B cell (primary cell): ENCODE measurements at regions not wholly inside any gene's neighbourhood (a gene's known extent, or its start where the extent isn't known, plus 50 kb on each side); places are given as distances from the start of the nearest gene placed in this dataset.

Experiments
- ATAC-seq: fragments of 200-7000 bp; cut with Tn5 transposase; one replicate; pipeline ENCODE4 v1.10.0; 2021; ENCODE audit warnings: low read depth, mild to moderate bottlenecking, moderate number of reproducible peaks, moderate library complexity
- CTCF ChIA-PET: fragments of 350-600 bp; sonication (Branson Sonifier 250); formaldehyde crosslinking; loops from one replicate; lab custom pipeline; 2021; ENCODE audit warnings: antibody characterized with exemption, inconsistent platforms; lab: Charles Lee
- POLR2A ChIA-PET: fragments of 350-600 bp; sonication (Branson Sonifier 250); formaldehyde crosslinking; loops from one replicate; lab custom pipeline; 2021; ENCODE audit warnings: antibody characterized with exemption; lab: Charles Lee
- DNase-seq: peaks from one replicate; pipeline ENCODE4 v3.0.0; 2013
- H2AFZ ChIP-seq: 2 replicates; pipeline ENCODE4 v1.6.1; 2012; ENCODE audit warnings: mild to moderate bottlenecking, low read depth, low read length; ENCODE audit not compliant: insufficient read depth, poor library complexity, severe bottlenecking
- H3K27ac ChIP-seq, 2 donors: 1 replicate in 1 of 2; 2 replicates in 1 of 2; pipeline ENCODE4 v1.5.1; 2012 to 2013; ENCODE audit warnings: low read length in 2 of 2, mild to moderate bottlenecking in 2 of 2, moderate library complexity in 1 of 2
- H3K27me3 ChIP-seq, 4 experiments: fragments of 200-600 bp in 1 of 4; sonication (generic) in 1 of 4; replicated peaks in 1 of 4; 1 replicate in 2 of 4; 2 replicates in 2 of 4; pipeline versions ENCODE4 v1.6.1 to v1.7.0; 2013 to 2016; ENCODE audit warnings: low read length in 3 of 4, mild to moderate bottlenecking in 2 of 4, mixed read lengths in 1 of 4, moderate library complexity in 1 of 4; ENCODE audit not compliant: insufficient read depth in 4 of 4, control insufficient read depth in 3 of 4; ENCODE audit errors: control extremely low read depth in 1 of 4
- H3K36me3 ChIP-seq, 2 experiments: replicated peaks in 1 of 2; 1 replicate in 1 of 2; 2 replicates in 1 of 2; pipeline versions ENCODE4 v1.6.1 to v1.7.1; 2013; ENCODE audit warnings: low read length in 1 of 2; ENCODE audit not compliant: insufficient read depth in 2 of 2, control insufficient read depth in 1 of 2; ENCODE audit errors: control extremely low read depth in 1 of 2, extremely low read depth in 1 of 2
- H3K4me1 ChIP-seq, 2 donors: fragments of 200-600 bp in 1 of 2; sonication (generic) in 1 of 2; 1 replicate in 1 of 2; 2 replicates in 1 of 2; pipeline versions ENCODE4 v1.5.1 to v1.6.1; 2013 to 2017; ENCODE audit warnings: low read length in 2 of 2; ENCODE audit not compliant: control insufficient read depth in 2 of 2, insufficient read depth in 2 of 2
- H3K4me2 ChIP-seq: replicated peaks from 2 replicates; pipeline ENCODE3; 2012; ENCODE audit warnings: mild to moderate bottlenecking, low read depth, low read length; ENCODE audit not compliant: poor library complexity, severe bottlenecking
- H3K4me3 ChIP-seq, 5 experiments: fragments of 200-600 bp in 1 of 5; sonication (generic) in 1 of 5; 1 replicate in 3 of 5; 2 replicates in 2 of 5; pipeline versions ENCODE4 v1.5.1 to v1.7.0; 2011 to 2016; ENCODE audit warnings: low read length in 4 of 5, mild to moderate bottlenecking in 4 of 5, low read depth in 2 of 5, control low read depth in 1 of 5, moderate library complexity in 1 of 5; ENCODE audit not compliant: insufficient read depth in 1 of 5; ENCODE audit errors: control extremely low read depth in 1 of 5, extremely low read depth in 1 of 5
- H3K79me2 ChIP-seq: fragments of 200-600 bp; sonication (generic); one replicate; pipeline ENCODE4 v1.6.0; 2016; ENCODE audit warnings: low read length; ENCODE audit not compliant: control insufficient read depth, insufficient read depth
- H3K9ac ChIP-seq: fragments of 200-600 bp; sonication (generic); 2 replicates; pipeline ENCODE4 v1.6.1; 2017; ENCODE audit warnings: mild to moderate bottlenecking, low read length, moderate library complexity
- H3K9me3 ChIP-seq, 3 donors: one replicate each; pipeline versions ENCODE4 v1.6.1 to v1.7.1; 2013; ENCODE audit warnings: low read length in 2 of 3; ENCODE audit not compliant: control insufficient read depth in 2 of 3, insufficient read depth in 1 of 3; ENCODE audit errors: control extremely low read depth in 1 of 3
- H4K20me1 ChIP-seq: 2 replicates; pipeline ENCODE4 v1.6.0; 2012; ENCODE audit warnings: mild to moderate bottlenecking, low read length; ENCODE audit not compliant: insufficient read depth, control insufficient read depth, poor library complexity, severe bottlenecking
- H3K27ac Mint-ChIP-seq: one replicate; pipeline ENCODE4 v1.8.0; 2021; ENCODE audit warnings: mixed read lengths
- H3K27me3 Mint-ChIP-seq: one replicate; pipeline ENCODE4 v1.8.0; 2021; ENCODE audit warnings: mixed read lengths
- H3K4me1 Mint-ChIP-seq: one replicate; pipeline ENCODE4 v1.8.0; 2021; ENCODE audit warnings: mixed read lengths
- H3K4me3 Mint-ChIP-seq: one replicate; pipeline ENCODE4 v1.8.0; 2021; ENCODE audit warnings: mixed read lengths
- H3K9me3 Mint-ChIP-seq: one replicate; pipeline ENCODE4 v1.8.0; 2022; ENCODE audit warnings: mixed read lengths; ENCODE audit not compliant: insufficient read depth
- CTCF ChIP-seq: fragments of 200-600 bp; IDR thresholded peaks from one replicate; pipeline ENCODE4 v1.8.0; 2022; ENCODE audit warnings: antibody characterized with exemption, mild to moderate bottlenecking
- EZH2 ChIP-seq: IDR thresholded peaks from 2 replicates; pipeline ENCODE4 v1.6.1; 2012; ENCODE audit warnings: borderline replicate concordance, low read depth, mild to moderate bottlenecking, moderate library complexity, low read length; ENCODE audit not compliant: insufficient read depth, poor library complexity, severe bottlenecking
- WGBS: methylation state at CpG from one replicate; pipeline ENCODE4 v1.1.5; 2013; ENCODE audit warnings: missing lambda C conversion rate; ENCODE audit not compliant: insufficient coverage; 5-methylcytosine and 5-hydroxymethylcytosine counted together
- intact Hi-C: fragments of 100-400 bp; cut with micrococcal nuclease; formaldehyde crosslinking; loops from one replicate; pipeline ENCODE4 v1.10.0; 2022

GRCh38 chr6:11480541-11480940 lies 57.0 kb upstream of the TMEM170B start:
- H2AFZ ChIP-seq: no peak overlapping the region
- TF ChIP-seq EZH2 (no peak), CTCF (no peak)
- H3K4me1 ChIP-seq: no peaks in the 10 kb centered on the region
- Mint-ChIP-seq H3K4me3 (no peak overlapping the region), H3K27me3 (no peaks in the 10 kb centered on the region), H3K4me1 (no peaks in the 10 kb centered on the region), H3K9me3 (no peaks in the 10 kb centered on the region), H3K27ac (no peak overlapping the region)
- WGBS: 80% methylated on average over 1 of the region's 4 CpGs
- intact Hi-C loops: no loop called here
- no peaks in the 10 kb centered on the region for H3K36me3 ChIP-seq
- no peaks in the 10 kb centered on the region for H3K9me3 ChIP-seq
- no peaks in the 10 kb centered on the region for H4K20me1 ChIP-seq
- CTCF ChIA-PET: interaction anchor here (2.7 kb wide), 1 partner anchor 16 kb away, joined by 11 read pairs; no protein-coding TSS in a partner anchor
- DNase-seq: no peak
- POLR2A ChIA-PET: no interaction called here
- H3K9ac ChIP-seq: no peak overlapping the region
- H3K79me2 ChIP-seq: no peaks in the 10 kb centered on the region
- no peak overlapping the region for H3K27ac ChIP-seq
- no peaks in the 10 kb centered on the region for H3K27me3 ChIP-seq
- no peak for ATAC-seq
- no peak overlapping the region for H3K4me2 ChIP-seq
- H3K4me3 ChIP-seq: no peak overlapping the region

- intact Hi-C loops: no loop called here
- H3K79me2 ChIP-seq: no peaks in the 10 kb centered on the region
- no peak for TF ChIP-seq EZH2
- TF ChIP-seq CTCF: no peak
- no peaks in the 10 kb centered on the region for H4K20me1 ChIP-seq
- no peaks in the 10 kb centered on the region for H3K9me3 Mint-ChIP-seq
- H3K4me3 Mint-ChIP-seq: no peak overlapping the region
- no peak overlapping the region for H3K4me2 ChIP-seq
- no peak overlapping the region for H3K27ac Mint-ChIP-seq
- no peak overlapping the region for H3K4me3 ChIP-seq
- H3K9ac ChIP-seq: no peak overlapping the region
- no peaks in the 10 kb centered on the region for H3K9me3 ChIP-seq
- H3K36me3 ChIP-seq: no peaks in the 10 kb centered on the region
- H2AFZ ChIP-seq: no peak overlapping the region
- ChIA-PET CTCF (interaction anchor here (1.2 to 2.7 kb wide), 3 partner anchors 9 to 17 kb away, joined by 3 to 11 read pairs (median 5); no protein-coding TSS in a partner anchor), POLR2A (no interaction called here)
- H3K4me1 ChIP-seq: no peaks in the 10 kb centered on the region
- H3K27ac ChIP-seq: no peak overlapping the region
- H3K27me3 ChIP-seq: no peaks in the 10 kb centered on the region
- no peaks in the 10 kb centered on the region for H3K27me3 Mint-ChIP-seq
- ATAC-seq (no peak), DNase-seq (no peak)
- H3K4me1 Mint-ChIP-seq: peaks cover 3% of the 10 kb centered on the region
- WGBS: no CpG with 5 or more reads among the region's 1 CpG
Measured at GRCh38 chr6:11479296-11479695, 58.3 kb upstream of the TMEM170B start.
